RWPE1 (cell line): ENCODE measurements at regions not wholly inside any gene's neighbourhood (a gene's known extent, or its start where the extent isn't known, plus 50 kb on each side); places are given as distances from the start of the nearest gene placed in this dataset.

Experiments
- CTCF ChIA-PET: fragments of 350-600 bp; sonication (Branson Sonifier 250); formaldehyde crosslinking; extraction: SDS; loops from one replicate; lab custom pipeline; 2021; lab: Yijun Ruan, JAX
- POLR2A ChIA-PET: fragments of 400-600 bp; formaldehyde crosslinking; extraction: SDS; loops from one replicate; lab custom pipeline; 2020; ENCODE audit warnings: antibody characterized with exemption; ENCODE audit not compliant: low non-redundant PET; lab: Yijun Ruan, JAX
- DNase-seq: peaks from one replicate; pipeline ENCODE4 v3.0.0; 2012; ENCODE audit warnings: low spot score
- H3K27ac ChIP-seq: fragments of 450-650 bp; 2 replicates; pipeline ENCODE4 v1.5.1; 2017
- CTCF ChIP-seq: fragments of 450-650 bp; conservative IDR thresholded peaks from 2 replicates; pipeline ENCODE4 v1.5.1; 2017; ENCODE audit warnings: low read depth, mild to moderate bottlenecking

GRCh38 chr11:45560913-45561281, 104.5 kb downstream of the CHST1 start:
- ChIA-PET POLR2A (no interaction called here), CTCF (interaction anchor here (0.8 kb wide), 1 partner anchor 94 kb away, joined by 3 read pairs; no protein-coding TSS in a partner anchor)

GRCh38 chr11:45560155-45560912, 105.1 kb downstream of the CHST1 start:
- H3K27ac ChIP-seq = no peak overlapping the region
- no peak for TF ChIP-seq CTCF
- ChIA-PET POLR2A (no interaction called here), CTCF (interaction anchor here (0.8 kb wide), 1 partner anchor 95 kb away, joined by 3 read pairs; no protein-coding TSS in a partner anchor)
- no peak for DNase-seq

More at GRCh38 chr11:45560913-45561281, 104.5 kb downstream of the CHST1 start:
- H3K27ac ChIP-seq = no peak overlapping the region
- TF ChIP-seq CTCF = no peak
- DNase-seq = no peak

GRCh38 chr11:45556851-45557707, 108.3 kb downstream of the CHST1 start:
- ChIA-PET POLR2A (no interaction called here), CTCF (no interaction called here)
- DNase-seq = peak; percentile 43
- H3K27ac ChIP-seq = no peak overlapping the region
- no peak for TF ChIP-seq CTCF

- CTCF ChIA-PET = no interaction called here
- no peak for TF ChIP-seq CTCF
- H3K27ac ChIP-seq = no peak overlapping the region
- DNase-seq = no peak
- POLR2A ChIA-PET = no interaction called here
These were observed 111.0 kb downstream of the CHST1 start for GRCh38 chr11:45554230-45554967.

GRCh38 chr11:45553383-45553936, 112.0 kb downstream of the CHST1 start:
- ChIA-PET POLR2A (no interaction called here), CTCF (no interaction called here)
- no peak for TF ChIP-seq CTCF
- no peak overlapping the region for H3K27ac ChIP-seq
- DNase-seq = no peak
